Mesendoderm (in vitro differentiated cells): ENCODE measurements at regions not wholly inside any gene's neighbourhood (a gene's known extent, or its start where the extent isn't known, plus 50 kb on each side); places are given as distances from the start of the nearest gene placed in this dataset.
A peak's percentile ranks its signal among the peaks of the same experiment; 100 is the strongest.

Source experiments
- DNase-seq: peaks from one replicate; pipeline ENCODE4 v3.0.0; 2013
- H2AK5ac ChIP-seq: 2 replicates; pipeline ENCODE4 v1.6.1; 2013; ENCODE audit warnings: low read length, inconsistent platforms
- H2BK120ac ChIP-seq: 2 replicates; pipeline ENCODE4 v1.6.1; 2013; ENCODE audit warnings: low read depth, mild to moderate bottlenecking, low read length, moderate library complexity, mixed read lengths
- H2BK15ac ChIP-seq: replicated peaks from 2 replicates; pipeline ENCODE4 v1.6.1; 2013; ENCODE audit warnings: low read depth, mild to moderate bottlenecking, moderate library complexity
- H2BK5ac ChIP-seq: 2 replicates; pipeline ENCODE4 v1.6.1; 2013; ENCODE audit warnings: low read length, inconsistent platforms
- H3K18ac ChIP-seq: 2 replicates; pipeline ENCODE4 v1.6.1; 2013; ENCODE audit warnings: mild to moderate bottlenecking, low read length, mixed read lengths
- H3K23ac ChIP-seq: one replicate; pipeline ENCODE4 v1.6.1; 2013; ENCODE audit warnings: low read length
- H3K27ac ChIP-seq: 2 replicates; pipeline ENCODE4 v1.5.1; 2013; ENCODE audit warnings: low read depth, mild to moderate bottlenecking, inconsistent platforms, low read length, moderate library complexity
- H3K27me3 ChIP-seq: 2 replicates; pipeline ENCODE4 v1.6.1; 2013; ENCODE audit warnings: low read length, control low read depth, mild to moderate bottlenecking, inconsistent platforms; ENCODE audit not compliant: insufficient read depth, poor library complexity
- H3K36me3 ChIP-seq: 2 replicates; pipeline ENCODE4 v1.6.1; 2013; ENCODE audit warnings: low read length, inconsistent platforms; ENCODE audit not compliant: control insufficient read depth, insufficient read depth
- H3K4ac ChIP-seq: one replicate; pipeline ENCODE4 v1.6.1; 2013; ENCODE audit warnings: low read depth, mild to moderate bottlenecking, low read length, moderate library complexity
- H3K4me1 ChIP-seq: 2 replicates; pipeline ENCODE4 v1.6.1; 2013; ENCODE audit warnings: low read depth, low read length, inconsistent platforms; ENCODE audit not compliant: control insufficient read depth
- H3K4me2 ChIP-seq: 2 replicates; pipeline ENCODE4 v1.6.1; 2013; ENCODE audit warnings: low read length
- H3K4me3 ChIP-seq: 2 replicates; pipeline ENCODE4 v1.5.1; 2013; ENCODE audit warnings: mild to moderate bottlenecking, low read length
- H3K56ac ChIP-seq: one replicate; pipeline ENCODE4 v1.6.1; 2013; ENCODE audit warnings: low read length
- H3K79me1 ChIP-seq: 2 replicates; pipeline ENCODE4 v1.6.1; 2013; ENCODE audit warnings: low read length, inconsistent platforms
- H3K79me2 ChIP-seq: 2 replicates; pipeline ENCODE4 v1.6.1; 2013; ENCODE audit warnings: mild to moderate bottlenecking, low read length; ENCODE audit not compliant: control insufficient read depth, insufficient read depth
- H3K9ac ChIP-seq: 2 replicates; pipeline ENCODE4 v1.6.1; 2013; ENCODE audit warnings: low read length, inconsistent platforms
- H4K5ac ChIP-seq: one replicate; pipeline ENCODE4 v1.6.1; 2013; ENCODE audit warnings: low read length
- H4K8ac ChIP-seq: one replicate; pipeline ENCODE4 v1.6.1; 2013; ENCODE audit warnings: low read depth, mild to moderate bottlenecking, control low read depth, low read length, moderate library complexity
- WGBS: extraction: QIAGEN DNeasy Blood & Tissue Kit; methylation state at CpG from one replicate; pipeline ENCODE4 v1.1.7; 2013; ENCODE audit warnings: low lambda C conversion rate, missing lambda C conversion rate; ENCODE audit not compliant: insufficient coverage; ENCODE audit errors: extremely low coverage; 5-methylcytosine and 5-hydroxymethylcytosine counted together

DNA sequence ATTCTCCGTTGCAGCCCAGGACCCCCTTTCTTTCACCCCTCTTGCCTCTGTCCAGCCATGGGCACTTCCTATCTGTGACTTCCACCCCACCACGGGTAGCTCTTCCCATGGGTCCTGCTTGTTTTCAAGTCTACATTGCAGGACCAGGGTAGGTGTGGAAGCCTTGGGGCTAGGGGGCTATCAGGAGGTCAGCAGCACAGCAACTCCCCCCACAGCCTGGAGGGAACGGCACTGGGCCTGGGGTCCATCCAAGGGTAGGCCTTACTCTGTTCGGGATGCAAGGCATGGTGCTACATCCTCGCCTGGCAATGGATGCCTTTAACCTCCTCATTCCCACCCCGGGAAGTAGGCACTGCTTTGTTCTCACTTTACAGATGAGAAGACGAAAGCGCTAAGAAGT, 109.3 kb downstream of the IRX5 start:
- Histone ChIP-seq H2AK5ac (no peak overlapping the region), H3K36me3 (no peaks in the 10 kb centered on the region), H3K18ac (no peak overlapping the region), H3K79me2 (no peaks in the 10 kb centered on the region), H3K4me3 (no peak overlapping the region), H3K4me1 (no peaks in the 10 kb centered on the region), H2BK120ac (no peak overlapping the region), H3K56ac (no peak overlapping the region), H3K79me1 (no peaks in the 10 kb centered on the region), H2BK15ac (no peak overlapping the region), H2BK5ac (no peak overlapping the region), H3K4me2 (no peak overlapping the region), H3K23ac (no peak overlapping the region), H3K27ac (no peak overlapping the region), H4K8ac (no peak overlapping the region), H3K4ac (no peak overlapping the region), H3K27me3 (no peaks in the 10 kb centered on the region), H3K9ac (no peak overlapping the region), H4K5ac (no peak overlapping the region)
- DNase-seq: no peak
- no CpG with 5 or more reads among the region's 8 CpGs for WGBS

DNA sequence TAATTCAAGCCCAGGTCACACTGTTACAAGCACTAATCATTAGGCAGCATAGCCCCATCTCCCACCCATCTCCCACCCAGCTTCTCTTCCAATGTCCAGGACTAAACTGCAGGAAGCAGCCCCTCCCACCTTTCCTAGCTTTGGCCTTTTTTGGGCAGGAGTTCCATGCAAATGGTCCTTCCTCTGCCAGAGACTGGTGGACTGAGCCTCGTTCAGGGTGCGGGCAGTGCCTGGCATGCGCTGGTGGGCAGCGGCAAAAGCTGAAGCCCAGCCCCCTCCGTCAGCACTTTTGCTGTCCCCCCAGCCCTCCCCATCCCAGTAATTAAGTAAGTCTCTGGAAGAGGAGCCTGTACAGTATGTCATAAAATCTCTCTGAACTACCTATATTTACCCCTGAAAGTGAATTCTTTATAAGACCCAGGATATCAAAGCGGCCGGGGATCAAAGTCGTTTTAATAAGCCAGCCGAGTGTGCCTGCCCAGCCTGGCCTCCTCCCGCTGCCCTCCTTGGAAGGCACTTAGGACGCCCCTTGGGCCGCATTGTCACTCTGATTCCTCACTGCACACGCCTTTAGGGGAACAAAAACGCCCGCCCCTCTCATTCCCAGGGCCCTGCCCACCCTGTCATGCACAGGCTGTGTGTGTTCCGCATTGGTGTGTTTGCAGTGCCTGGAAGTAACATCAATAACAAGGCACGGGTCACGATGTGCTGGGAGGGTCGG, 109.9 kb downstream of the IRX5 start:
- no peak overlapping the region for H3K4me2 ChIP-seq
- no peak overlapping the region for H3K56ac ChIP-seq
- H4K8ac ChIP-seq: no peak overlapping the region
- no peak overlapping the region for H2BK5ac ChIP-seq
- no peaks in the 10 kb centered on the region for H3K79me1 ChIP-seq
- no peaks in the 10 kb centered on the region for H3K4me1 ChIP-seq
- no CpG with 5 or more reads among the region's 19 CpGs for WGBS
- H3K4ac ChIP-seq: no peak overlapping the region
- H2AK5ac ChIP-seq: no peak overlapping the region
- no peak overlapping the region for H3K9ac ChIP-seq
- H2BK120ac ChIP-seq: no peak overlapping the region
- no peak overlapping the region for H3K4me3 ChIP-seq
- H3K79me2 ChIP-seq: no peaks in the 10 kb centered on the region
- DNase-seq: no peak
- H3K27me3 ChIP-seq: no peaks in the 10 kb centered on the region
- H3K23ac ChIP-seq: no peak overlapping the region
- no peak overlapping the region for H3K18ac ChIP-seq
- H2BK15ac ChIP-seq: no peak overlapping the region
- no peak overlapping the region for H4K5ac ChIP-seq
- no peaks in the 10 kb centered on the region for H3K36me3 ChIP-seq
- H3K27ac ChIP-seq: no peak overlapping the region

DNA sequence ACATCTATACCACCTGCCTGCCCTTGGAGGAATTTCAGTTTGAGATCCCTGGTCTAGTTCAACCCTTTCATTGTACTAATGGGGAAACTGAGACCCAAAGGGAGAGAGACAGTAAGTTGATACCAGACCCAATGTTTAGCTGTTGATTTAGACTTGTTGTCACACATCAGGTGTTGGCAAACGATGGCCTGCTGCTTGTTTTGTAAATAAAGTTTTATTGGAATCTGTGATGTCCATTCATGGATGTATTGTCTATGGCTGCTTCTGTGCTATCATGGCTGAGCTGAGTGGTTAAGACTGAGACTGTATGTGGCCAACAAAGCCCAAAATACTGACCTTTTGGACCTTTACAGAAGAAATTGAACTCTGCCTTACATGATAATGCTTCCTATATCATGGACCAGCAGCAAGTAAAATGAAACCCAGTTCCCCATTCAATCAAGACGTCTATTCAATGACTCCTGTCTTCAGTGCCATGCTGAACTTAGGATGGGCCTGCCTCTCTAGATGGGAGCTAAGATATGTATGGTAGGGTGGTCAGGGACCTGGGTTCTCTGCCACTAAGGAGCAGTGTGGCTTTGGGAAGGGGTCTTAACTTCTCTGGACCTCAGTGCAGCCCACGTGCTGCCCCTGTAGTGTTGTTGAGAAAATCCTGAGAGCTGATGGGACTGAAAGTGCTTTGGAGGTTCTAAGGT, 111.0 kb downstream of the IRX5 start:
- no peak overlapping the region for H4K8ac ChIP-seq
- no CpG with 5 or more reads among the region's 3 CpGs for WGBS
- H3K27ac ChIP-seq: no peak overlapping the region
- H3K79me2 ChIP-seq: no peaks in the 10 kb centered on the region
- no peaks in the 10 kb centered on the region for H3K27me3 ChIP-seq
- no peak overlapping the region for H3K23ac ChIP-seq
- no peak overlapping the region for H2BK5ac ChIP-seq
- no peak overlapping the region for H3K4me3 ChIP-seq
- no peaks in the 10 kb centered on the region for H3K4me1 ChIP-seq
- no peaks in the 10 kb centered on the region for H3K36me3 ChIP-seq
- no peak overlapping the region for H3K9ac ChIP-seq
- no peaks in the 10 kb centered on the region for H3K79me1 ChIP-seq
- no peak overlapping the region for H2BK120ac ChIP-seq
- no peak for DNase-seq
- no peak overlapping the region for H2BK15ac ChIP-seq
- H3K4me2 ChIP-seq: no peak overlapping the region
- H2AK5ac ChIP-seq: no peak overlapping the region
- no peak overlapping the region for H3K4ac ChIP-seq
- H3K18ac ChIP-seq: no peak overlapping the region
- H4K5ac ChIP-seq: no peak overlapping the region
- no peak overlapping the region for H3K56ac ChIP-seq

DNA sequence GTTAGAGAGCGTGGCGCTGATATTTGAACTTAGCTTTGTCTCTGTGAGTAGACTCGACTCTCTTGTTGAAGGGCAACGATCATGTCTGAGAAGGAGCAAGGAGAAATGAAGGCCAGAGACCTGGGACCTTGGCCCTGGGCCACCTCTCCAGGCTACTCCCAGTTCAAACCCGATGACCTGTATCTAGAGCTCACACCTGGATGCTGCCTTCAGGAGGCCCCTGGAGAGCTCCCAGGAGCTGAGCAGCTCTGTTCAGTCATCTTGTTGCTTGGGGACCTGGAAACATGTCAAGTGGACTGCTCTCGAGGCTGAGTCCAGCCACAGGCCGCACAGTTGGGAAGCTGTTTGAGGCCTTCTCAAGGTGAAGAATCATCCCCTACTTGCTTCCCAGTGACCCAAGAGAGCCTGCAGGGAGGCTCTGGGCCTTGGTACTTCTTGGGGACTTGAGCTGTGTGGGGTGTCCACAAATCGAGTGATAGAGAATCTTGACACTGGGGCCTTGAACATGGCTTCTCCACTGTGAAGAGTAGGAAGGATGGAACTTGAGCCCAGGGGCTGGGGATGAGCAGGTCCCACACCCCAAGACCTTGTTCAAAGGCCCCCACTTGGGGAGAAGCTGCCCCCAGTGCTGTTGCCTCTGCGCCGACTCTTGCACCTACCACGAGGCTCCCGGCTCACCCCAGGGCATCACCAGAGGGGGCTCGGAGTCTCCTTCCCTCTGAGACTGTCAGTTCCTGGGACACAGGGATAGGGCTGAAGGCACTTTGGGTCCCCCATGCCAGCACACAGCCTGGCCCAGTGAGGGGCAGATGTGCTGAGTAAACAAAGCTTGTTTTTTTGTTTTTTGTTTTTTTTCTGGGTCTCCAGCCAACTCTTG, 112.1 kb downstream of the IRX5 start:
- no peak overlapping the region for H3K56ac ChIP-seq
- H2BK15ac ChIP-seq: no peak overlapping the region
- DNase-seq: no peak
- H3K27me3 ChIP-seq: no peaks in the 10 kb centered on the region
- H3K79me2 ChIP-seq: no peaks in the 10 kb centered on the region
- H4K5ac ChIP-seq: no peak overlapping the region
- H3K4ac ChIP-seq: no peak overlapping the region
- H2AK5ac ChIP-seq: no peak overlapping the region
- H3K18ac ChIP-seq: no peak overlapping the region
- H2BK5ac ChIP-seq: no peak overlapping the region
- H3K36me3 ChIP-seq: no peaks in the 10 kb centered on the region
- H3K79me1 ChIP-seq: no peaks in the 10 kb centered on the region
- no peak overlapping the region for H3K27ac ChIP-seq
- H3K4me3 ChIP-seq: no peak overlapping the region
- no peak overlapping the region for H3K9ac ChIP-seq
- no peaks in the 10 kb centered on the region for H3K4me1 ChIP-seq
- H2BK120ac ChIP-seq: no peak overlapping the region
- no CpG with 5 or more reads among the region's 13 CpGs for WGBS
- H3K4me2 ChIP-seq: no peak overlapping the region
- H3K23ac ChIP-seq: no peak overlapping the region
- H4K8ac ChIP-seq: no peak overlapping the region

DNA sequence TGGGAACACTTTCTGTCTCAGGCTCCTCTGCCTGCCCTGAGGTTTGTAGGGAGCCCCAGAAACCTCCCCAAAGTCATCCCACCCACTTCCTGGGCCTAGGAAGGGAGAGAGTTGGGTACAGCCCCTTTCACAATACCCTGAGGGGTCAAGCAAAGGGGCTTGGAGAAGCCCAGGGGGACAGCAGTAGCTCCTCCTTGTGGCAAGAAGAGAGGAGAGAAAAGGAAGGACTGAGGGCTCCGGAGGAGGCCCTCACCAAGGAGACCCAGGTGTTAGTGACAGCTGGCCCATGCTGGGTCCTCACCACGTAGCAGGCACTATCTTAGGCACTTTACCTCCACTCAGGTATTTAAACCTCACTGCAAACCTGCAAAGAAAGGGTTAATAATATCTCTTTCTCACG, 112.8 kb downstream of the IRX5 start:
- Histone ChIP-seq H3K36me3 (no peaks in the 10 kb centered on the region), H3K4me3 (no peak overlapping the region)
- DNase-seq: peak; percentile 19

More for the DNA sequence above, 112.8 kb downstream of the IRX5 start:
- Histone ChIP-seq H3K79me1 (no peaks in the 10 kb centered on the region), H3K9ac (no peak overlapping the region), H4K5ac (no peak overlapping the region), H2BK120ac (no peak overlapping the region), H2BK15ac (no peak overlapping the region), H3K27ac (no peak overlapping the region), H3K4me1 (no peaks in the 10 kb centered on the region), H3K56ac (no peak overlapping the region), H2AK5ac (no peak overlapping the region), H3K23ac (no peak overlapping the region), H3K4ac (no peak overlapping the region), H3K18ac (no peak overlapping the region), H3K4me2 (no peak overlapping the region), H3K79me2 (no peaks in the 10 kb centered on the region), H4K8ac (no peak overlapping the region), H2BK5ac (no peak overlapping the region), H3K27me3 (no peaks in the 10 kb centered on the region)
- WGBS: no CpG with 5 or more reads among the region's 3 CpGs
